Heart right ventricle (tissue), 16 donors: ENCODE measurements at regions not wholly inside any gene's neighbourhood (a gene's known extent, or its start where the extent isn't known, plus 50 kb on each side); places are given as distances from the start of the nearest gene placed in this dataset.

Experiments
- ATAC-seq, 8 donors: fragments of 200-7000 bp; cut with Tn5 transposase; one replicate each; pipeline ENCODE4 v1.9.1; 2020; ENCODE audit warnings: mild to moderate bottlenecking in 8 of 8, moderate library complexity in 8 of 8, moderate number of reproducible peaks in 1 of 8
- DNase-seq, 2 donors: peaks; one replicate each; pipeline ENCODE4 v3.0.0-alpha.2; 2020
- H3K27ac ChIP-seq, 10 donors: fragments of 200-600 bp; sonication (generic) in 2 of 10; one replicate each; pipeline versions ENCODE4 v1.5.0 to v1.8.0; 2020 to 2022; ENCODE audit warnings: mild to moderate bottlenecking in 3 of 10
- H3K27me3 ChIP-seq, 7 donors: fragments of 200-600 bp; one replicate each; pipeline ENCODE4 v1.8.0; 2021 to 2022; ENCODE audit warnings: mild to moderate bottlenecking in 2 of 7
- H3K36me3 ChIP-seq, 9 donors: fragments of 200-600 bp; sonication (generic) in 1 of 9; one replicate each; pipeline versions ENCODE4 v1.5.0 to v1.8.0; 2020 to 2022; ENCODE audit warnings: mild to moderate bottlenecking in 2 of 9
- H3K4me1 ChIP-seq, 9 donors: fragments of 200-600 bp; sonication (generic) in 1 of 9; one replicate each; pipeline versions ENCODE4 v1.5.0 to v1.8.0; 2020 to 2022; ENCODE audit warnings: mild to moderate bottlenecking in 4 of 9
- H3K4me3 ChIP-seq, 10 donors: fragments of 200-600 bp; sonication (generic) in 2 of 10; one replicate each; pipeline versions ENCODE4 v1.5.0 to v1.8.0; 2020 to 2022; ENCODE audit warnings: mild to moderate bottlenecking in 7 of 10, moderate library complexity in 2 of 10
- H3K9me3 ChIP-seq, 11 donors: fragments of 200-600 bp in 10 of 11; sonication (generic) in 2 of 11; one replicate each; pipeline versions ENCODE4 v1.5.0 to v1.8.0; 2013 to 2022; ENCODE audit warnings: mild to moderate bottlenecking in 2 of 11, control low read depth in 1 of 11, moderate library complexity in 1 of 11
- CTCF ChIP-seq, 9 donors: fragments of 200-600 bp; sonication (generic) in 2 of 9; IDR thresholded peaks; one replicate each; pipeline versions ENCODE4 v1.5.0 to v1.8.0; 2021 to 2022; ENCODE audit warnings: antibody characterized with exemption in 9 of 9, mild to moderate bottlenecking in 5 of 9, moderate library complexity in 1 of 9
- WGBS, 2 donors: extraction: QIAGEN DNeasy Blood & Tissue Kit; methylation state at CpG; one replicate each; pipeline ENCODE4 v1.1.7; 2013; ENCODE audit warnings: inconsistent platforms in 1 of 2; 5-methylcytosine and 5-hydroxymethylcytosine counted together
- intact Hi-C, 10 donors: fragments of 100-400 bp; cut with DNase I; formaldehyde crosslinking; loops; one replicate each; pipeline versions ENCODE4 v1.11.1 to v1.14.2; 2022
- donor health status: Arrhythmogenic right ventricular cardiomyopathy.
- donor health status: ischemic (EF 13 %, LVEDD 7.1; RV severe dilation, severe dysfunction).
- donor health status: healthy with polysubstance abuse.
- donor health status: DM: no; HTN: yes; CAD: no.
- donor health status: DM: no; HTN: no; CAD: no.
- donor health status: ischemic (EF 25% LVEDD 6.9; RV normal size, moderate dysfunction).
- donor health status: ischemic (EF 25% LVEDD 5.7; RV mildly dilated, moderate dysfunction).
- donor health status: healthy.
- donor health status: DM: yes; HTN: yes; CAD: no.
- donor health status: Ischemic cardiomyopathy.
- donor health status: ischemic (EF 35%, LVEDD 5.7; RV mildly dilated, moderate dysfunction).
- donor health status: nonischemic (EF 11% LVEDD 7.7; RV severe dilation, severe dysfunction).
- donor health status: DM: yes; HTN: yes; CAD: no.
- donor health status: PGD.
- donor health status: ischemic (EF 29% LVEDD 5.4; RV normal size, mild dysfunction).
- donor health status: nonischemic (EF 23%, LVEDD 6.1; RV moderate dilation, normal function).

- Histone ChIP-seq H3K9me3 (peaks cover 0 to 16% (median 0%) of the 10 kb centered on the region in 11 donors), H3K4me1 (no peaks in the 10 kb centered on the region), H3K27me3 (no peaks in the 10 kb centered on the region), H3K27ac (no peak overlapping the region), H3K4me3 (no peak overlapping the region), H3K36me3 (no peaks in the 10 kb centered on the region)
- no peak for DNase-seq
- ATAC-seq, result no peak
- intact Hi-C loops, result loop anchor here in 1 of 10 donors (5.0 kb wide), 1 partner anchor 418 kb away; the partner anchor contains the start of gene HHIPL2
- TF ChIP-seq CTCF (IDR thresholded peaks at IDR 0.05), result no peak
These were observed 387.2 kb upstream of the DUSP10 start for GRCh38 chr1:222129041-222129440.

GRCh38 chr1:222127526-222128152 lies 385.8 kb upstream of the DUSP10 start:
- Histone ChIP-seq H3K27ac (no peak overlapping the region), H3K4me3 (no peak overlapping the region), H3K27me3 (peaks cover 0 to 2% (median 0%) of the 10 kb centered on the region in 7 donors), H3K4me1 (no peaks in the 10 kb centered on the region), H3K9me3 (peaks cover 0 to 6% (median 0%) of the 10 kb centered on the region in 11 donors), H3K36me3 (no peaks in the 10 kb centered on the region)
- DNase-seq (no peak), ATAC-seq (no peak)
- no peak for TF ChIP-seq CTCF (IDR thresholded peaks at IDR 0.05)
- intact Hi-C loops, result loop anchor here in 1 of 10 donors (5.0 kb wide), 1 partner anchor 420 kb away; the partner anchor contains the start of gene HHIPL2
- 73 to 78% methylated on average over 3 of the region's 3 CpGs for WGBS, 2 donors

GRCh38 chr1:222127096-222127495 lies 385.2 kb upstream of the DUSP10 start:
- 75 to 82% methylated on average over 2 of the region's 2 CpGs for WGBS, 2 donors

GRCh38 chr1:222126052-222126451 lies 384.2 kb upstream of the DUSP10 start:
- Histone ChIP-seq H3K4me3 (no peak overlapping the region), H3K36me3 (no peaks in the 10 kb centered on the region), H3K4me1 (no peaks in the 10 kb centered on the region), H3K27ac (no peak overlapping the region), H3K9me3 (peaks cover 0 to 6% (median 0%) of the 10 kb centered on the region in 11 donors), H3K27me3 (peaks cover 0 to 4% (median 0%) of the 10 kb centered on the region in 7 donors)
- no peak for DNase-seq
- ATAC-seq, result no peak
- intact Hi-C loops, result loop anchor here in 1 of 10 donors (5.0 kb wide), 1 partner anchor 421 kb away; the partner anchor contains the start of gene HHIPL2
- 73 to 87% methylated on average over 4 of the region's 4 CpGs for WGBS, 2 donors
- TF ChIP-seq CTCF (IDR thresholded peaks at IDR 0.05), result no peak

More at GRCh38 chr1:222127096-222127495, 385.2 kb upstream of the DUSP10 start:
- Histone ChIP-seq H3K9me3 (peaks cover 0 to 6% (median 0%) of the 10 kb centered on the region in 11 donors), H3K4me1 (no peaks in the 10 kb centered on the region), H3K4me3 (no peak overlapping the region), H3K27me3 (peaks cover 0 to 4% (median 0%) of the 10 kb centered on the region in 7 donors), H3K36me3 (no peaks in the 10 kb centered on the region), H3K27ac (no peak overlapping the region)
- ATAC-seq, result no peak
- no peak for DNase-seq
- intact Hi-C loops, result loop anchor here in 1 of 10 donors (5.0 kb wide), 1 partner anchor 420 kb away; the partner anchor contains the start of gene HHIPL2
- no peak for TF ChIP-seq CTCF (IDR thresholded peaks at IDR 0.05)
